Right cardiac atrium (tissue), 5 donors: ENCODE measurements at regions not wholly inside any gene's neighbourhood (a gene's known extent, or its start where the extent isn't known, plus 50 kb on each side); places are given as distances from the start of the nearest gene placed in this dataset.

Experiments used
- ATAC-seq, 2 donors: fragments of 200-7000 bp; cut with Tn5 transposase; one replicate each; pipeline versions ENCODE4 v1.8.0 to v1.9.1; 2020; ENCODE audit warnings: moderate library complexity in 2 of 2, mild to moderate bottlenecking in 1 of 2
- DNase-seq, 3 donors: peaks; one replicate each; pipeline ENCODE4 v3.0.0-alpha.2; 2020
- H3K27ac ChIP-seq: one replicate; pipeline ENCODE4 v1.5.1; 2013; ENCODE audit warnings: mild to moderate bottlenecking, low read length, control low read depth, moderate library complexity
- H3K27me3 ChIP-seq: one replicate; pipeline ENCODE4 v1.6.1; 2013; ENCODE audit not compliant: control insufficient read depth, insufficient read depth
- H3K4me1 ChIP-seq: one replicate; pipeline ENCODE4 v1.6.1; 2013; ENCODE audit warnings: low read length; ENCODE audit not compliant: control insufficient read depth, insufficient read depth
- H3K4me3 ChIP-seq: one replicate; pipeline ENCODE4 v1.5.1; 2013; ENCODE audit warnings: low read length, control low read depth
- H3K9me3 ChIP-seq: one replicate; pipeline ENCODE4 v1.6.1; 2013; ENCODE audit warnings: low read length; ENCODE audit not compliant: control insufficient read depth
- WGBS: extraction: QIAGEN DNeasy Blood & Tissue Kit; methylation state at CpG from one replicate; pipeline ENCODE4 v1.1.7; 2013; 5-methylcytosine and 5-hydroxymethylcytosine counted together
- intact Hi-C, 4 donors: fragments of 100-400 bp; cut with DNase I; formaldehyde crosslinking; loops; one replicate each; pipeline versions ENCODE4 v1.11.0 to v1.14.0; 2022 to 2023
- donor health status: healthy with polysubstance abuse.
- donor health status: DM: no; HTN: yes; CAD: no.
- donor health status: DM: no; HTN: no; CAD: no.
- donor health status: DM: no; HTN: yes; CAD: no; lungs with severe emphysema.
- donor health status: DM: yes; HTN: yes; CAD: no.

DNA sequence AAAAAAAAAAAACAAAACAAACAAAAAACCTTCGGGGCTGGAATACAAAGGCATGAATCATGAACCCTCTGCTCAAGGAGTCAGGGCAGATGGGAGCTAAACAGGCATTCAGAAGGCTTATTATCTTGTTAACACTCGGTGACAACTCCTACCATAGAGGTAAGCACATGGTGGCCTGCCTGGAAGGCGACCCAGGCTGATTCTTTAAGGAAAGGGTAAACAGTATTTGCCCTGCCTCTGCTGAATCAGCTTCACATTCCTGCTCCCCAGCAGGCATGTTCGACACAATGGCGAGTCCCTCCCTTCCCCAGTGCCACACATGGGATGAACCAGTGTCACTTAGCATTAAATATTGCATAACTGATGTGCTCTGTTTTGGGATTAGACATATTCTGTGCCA is 191.9 kb downstream of the ARL4C start:
- 42% methylated on average over 5 of the region's 5 CpGs for WGBS
- H3K4me3 ChIP-seq = no peak overlapping the region
- peaks cover 2% of the 10 kb centered on the region for H3K4me1 ChIP-seq
- H3K27ac ChIP-seq = no peak overlapping the region
- intact Hi-C loops = no loop called here
- no peaks in the 10 kb centered on the region for H3K9me3 ChIP-seq
- no peaks in the 10 kb centered on the region for H3K27me3 ChIP-seq
- ATAC-seq = peak in 1 of 2 donors; percentile 58
- DNase-seq = no peak

DNA sequence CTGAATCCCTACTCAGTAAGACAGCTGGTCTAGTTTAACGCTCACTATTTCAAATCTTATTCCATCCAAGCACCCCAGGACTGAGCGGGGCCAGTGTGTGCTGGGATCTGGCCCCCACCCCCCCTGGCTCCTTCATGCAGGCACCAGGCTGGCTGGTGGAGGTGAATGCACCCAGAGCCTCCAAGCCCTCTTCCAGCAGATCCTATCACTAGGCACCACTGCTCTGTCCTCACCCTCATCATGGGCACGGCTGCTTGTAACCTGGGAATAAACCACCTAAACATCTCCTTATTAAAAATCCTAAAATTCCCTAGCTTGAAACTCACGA is 194.3 kb downstream of the ARL4C start:
- H3K27me3 ChIP-seq = no peaks in the 10 kb centered on the region
- DNase-seq = no peak
- no peak overlapping the region for H3K4me3 ChIP-seq
- H3K9me3 ChIP-seq = no peaks in the 10 kb centered on the region
- H3K27ac ChIP-seq = no peak overlapping the region
- intact Hi-C loops = no loop called here
- ATAC-seq = no peak
- 90% methylated on average over 4 of the region's 4 CpGs for WGBS
- peaks cover 2% of the 10 kb centered on the region for H3K4me1 ChIP-seq

DNA sequence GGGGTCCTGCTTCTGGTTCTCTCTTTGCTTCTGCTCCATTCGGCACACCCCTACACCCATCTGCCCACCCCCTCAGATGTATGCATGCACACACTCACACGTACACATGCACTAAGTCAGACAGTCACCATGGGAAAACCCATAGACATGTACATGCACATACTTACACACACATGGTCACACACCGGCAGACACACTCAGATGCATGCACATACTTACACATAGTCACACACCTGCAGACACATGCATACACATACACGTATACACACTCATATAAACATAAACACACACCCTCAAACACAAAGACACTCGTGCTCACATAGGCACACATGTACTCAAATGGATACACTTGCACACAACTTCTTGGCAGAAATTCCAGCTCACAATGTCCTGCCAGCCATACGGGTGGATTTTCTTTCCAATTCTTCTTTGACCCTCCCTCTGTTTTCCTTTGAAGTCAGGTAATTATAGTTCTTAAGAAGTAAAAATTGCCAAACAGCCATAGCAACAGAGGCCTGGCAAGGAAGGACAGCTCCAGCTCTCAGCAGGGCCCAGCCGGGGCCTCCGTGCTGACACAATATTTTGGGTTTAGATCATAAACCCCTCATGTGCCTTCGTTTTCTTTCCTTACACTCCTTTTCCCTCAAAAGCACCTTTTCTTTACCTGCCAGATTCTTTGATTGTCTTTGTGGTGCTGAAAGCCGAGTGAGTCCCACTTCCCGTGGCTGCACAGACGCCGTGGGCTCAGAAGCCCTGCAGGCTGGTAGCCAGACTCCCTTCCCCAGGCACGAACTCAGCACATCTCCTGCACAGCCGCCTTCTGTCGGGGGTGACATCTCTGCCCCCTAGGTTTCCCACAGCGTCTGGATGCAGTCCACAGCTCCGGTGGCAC is 195.7 kb downstream of the ARL4C start:
- Histone ChIP-seq H3K9me3 (no peaks in the 10 kb centered on the region), H3K4me1 (peaks cover 2% of the 10 kb centered on the region), H3K27ac (no peak overlapping the region), H3K27me3 (no peaks in the 10 kb centered on the region), H3K4me3 (no peak overlapping the region)
- intact Hi-C loops = no loop called here
- 73% methylated on average over 18 of the region's 18 CpGs for WGBS
- DNase-seq = no peak
- no peak for ATAC-seq

DNA sequence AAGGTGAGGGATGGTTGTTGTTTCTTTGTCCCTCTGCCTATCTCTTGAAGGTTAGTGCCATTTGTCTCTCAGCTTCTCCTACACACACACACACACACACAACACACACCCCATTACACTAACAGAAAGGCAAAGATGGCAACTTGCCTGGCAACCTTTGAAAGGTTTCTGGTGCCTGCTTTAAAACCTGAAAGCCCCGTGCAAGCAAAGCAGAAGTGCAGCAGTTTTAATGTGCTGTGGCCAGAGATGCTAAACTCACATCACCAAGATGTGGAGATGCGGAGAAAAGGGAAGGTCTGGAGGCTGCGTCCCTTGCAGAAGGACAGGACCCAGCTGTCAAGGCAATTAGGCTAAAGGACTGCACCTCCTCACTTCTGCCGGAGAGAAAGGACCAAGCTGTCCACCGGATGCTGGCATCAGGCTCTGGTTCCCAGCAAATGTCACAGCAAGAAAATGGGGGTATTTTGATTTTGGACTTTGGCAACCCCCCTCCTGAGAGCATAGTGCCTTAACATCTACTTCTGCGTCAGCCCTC is 196.4 kb downstream of the ARL4C start:
- Histone ChIP-seq H3K27me3 (no peaks in the 10 kb centered on the region), H3K4me1 (peaks cover 2% of the 10 kb centered on the region), H3K4me3 (no peak overlapping the region), H3K27ac (no peak overlapping the region), H3K9me3 (no peaks in the 10 kb centered on the region)
- ATAC-seq (no peak), DNase-seq (no peak)
- intact Hi-C loops = no loop called here
- WGBS = 64% methylated on average over 6 of the region's 6 CpGs

DNA sequence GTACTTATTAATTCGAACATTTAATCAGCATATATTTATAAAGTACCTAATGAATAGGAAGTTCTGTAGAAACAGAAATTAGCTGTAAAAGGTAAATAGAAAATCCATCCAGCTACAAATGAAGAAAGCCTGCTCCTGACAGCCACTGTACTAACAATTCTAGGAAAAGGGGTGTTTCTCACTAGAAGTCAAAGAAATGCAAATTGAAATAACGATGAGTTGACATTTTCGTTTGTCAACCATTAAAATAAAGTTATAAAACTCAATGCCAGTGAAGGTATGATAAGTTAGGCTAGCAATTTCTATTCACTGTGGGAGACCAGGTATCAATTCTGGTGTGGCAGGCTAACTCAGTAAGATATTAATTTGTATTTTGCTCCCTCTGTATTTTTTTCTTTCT is 198.0 kb downstream of the ARL4C start:
- DNase-seq (no peak), ATAC-seq (no peak)
- H3K4me1 ChIP-seq = no peaks in the 10 kb centered on the region
- intact Hi-C loops = no loop called here
- no peak overlapping the region for H3K4me3 ChIP-seq
- H3K27ac ChIP-seq = no peak overlapping the region
- no peaks in the 10 kb centered on the region for H3K9me3 ChIP-seq
- 79% methylated on average over 3 of the region's 3 CpGs for WGBS
- no peaks in the 10 kb centered on the region for H3K27me3 ChIP-seq

DNA sequence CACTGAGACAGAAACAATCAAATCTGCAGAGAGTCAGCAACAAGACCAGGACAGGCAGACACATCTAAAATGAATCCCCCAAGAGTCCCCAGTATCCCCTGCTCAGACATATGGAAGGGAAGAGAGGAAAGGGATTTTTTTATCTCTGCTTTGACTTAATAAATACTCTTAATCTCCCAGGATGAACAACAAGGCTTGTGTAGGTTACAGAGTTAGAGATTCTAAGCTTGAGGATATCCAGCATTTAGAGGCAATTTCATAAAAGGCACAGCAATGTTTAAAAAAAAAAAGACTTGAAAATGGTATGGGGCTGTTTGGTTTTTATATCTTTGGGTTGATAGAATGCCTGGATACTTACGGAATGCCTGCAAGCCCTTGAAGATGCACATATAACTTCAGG is 199.9 kb downstream of the ARL4C start:
- peaks cover 4% of the 10 kb centered on the region for H3K4me1 ChIP-seq
- WGBS = 85% methylated on average over 1 of the region's 1 CpG
- no peaks in the 10 kb centered on the region for H3K27me3 ChIP-seq
- H3K9me3 ChIP-seq = no peaks in the 10 kb centered on the region
- ATAC-seq (no peak), DNase-seq (no peak)
- intact Hi-C loops = no loop called here
- no peak overlapping the region for H3K27ac ChIP-seq
- no peak overlapping the region for H3K4me3 ChIP-seq

DNA sequence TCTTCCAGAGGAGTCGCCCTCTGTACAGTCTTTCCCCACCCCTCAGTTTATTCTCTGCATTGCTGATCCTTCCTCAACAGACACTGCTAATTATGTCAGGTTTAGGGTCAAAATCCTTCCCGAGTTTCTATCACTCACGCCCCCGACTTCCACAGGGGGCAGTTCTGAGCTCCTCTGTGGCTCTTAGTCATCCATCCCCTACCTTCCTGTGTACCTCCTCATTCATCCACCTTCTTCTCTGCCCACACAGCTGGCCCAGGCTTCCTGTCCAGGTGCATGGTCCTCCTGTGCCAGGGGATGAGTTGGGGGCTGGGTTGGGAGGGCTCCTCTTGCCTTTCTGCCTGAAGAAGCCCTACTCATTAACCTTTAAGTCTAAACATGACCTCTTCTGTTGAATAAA is 202.9 kb downstream of the ARL4C start:
- Histone ChIP-seq H3K4me1 (peaks cover 10% of the 10 kb centered on the region), H3K27me3 (no peaks in the 10 kb centered on the region), H3K4me3 (no peak overlapping the region), H3K27ac (no peak overlapping the region), H3K9me3 (no peaks in the 10 kb centered on the region)
- no peak for ATAC-seq
- intact Hi-C loops = no loop called here
- WGBS = 64% methylated on average over 4 of the region's 4 CpGs
- no peak for DNase-seq

DNA sequence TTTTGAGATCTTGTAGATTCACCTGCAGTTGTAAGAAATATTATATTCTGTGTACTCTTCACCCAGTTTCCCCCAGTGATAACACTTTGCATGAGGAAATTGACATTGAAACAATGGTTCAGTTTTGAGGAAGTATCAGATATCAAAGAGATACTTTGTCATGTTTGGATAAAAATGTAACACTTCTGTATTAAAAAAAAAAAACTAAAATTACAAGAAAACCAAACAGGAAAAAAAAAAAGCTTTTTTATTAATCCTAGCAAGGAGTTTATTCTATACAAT is 204.0 kb downstream of the ARL4C start:
- ATAC-seq = no peak
- H3K4me3 ChIP-seq = no peak overlapping the region
- peaks cover 10% of the 10 kb centered on the region for H3K4me1 ChIP-seq
- intact Hi-C loops = no loop called here
- no peak overlapping the region for H3K27ac ChIP-seq
- no peaks in the 10 kb centered on the region for H3K9me3 ChIP-seq
- no peak for DNase-seq
- H3K27me3 ChIP-seq = no peaks in the 10 kb centered on the region

DNA sequence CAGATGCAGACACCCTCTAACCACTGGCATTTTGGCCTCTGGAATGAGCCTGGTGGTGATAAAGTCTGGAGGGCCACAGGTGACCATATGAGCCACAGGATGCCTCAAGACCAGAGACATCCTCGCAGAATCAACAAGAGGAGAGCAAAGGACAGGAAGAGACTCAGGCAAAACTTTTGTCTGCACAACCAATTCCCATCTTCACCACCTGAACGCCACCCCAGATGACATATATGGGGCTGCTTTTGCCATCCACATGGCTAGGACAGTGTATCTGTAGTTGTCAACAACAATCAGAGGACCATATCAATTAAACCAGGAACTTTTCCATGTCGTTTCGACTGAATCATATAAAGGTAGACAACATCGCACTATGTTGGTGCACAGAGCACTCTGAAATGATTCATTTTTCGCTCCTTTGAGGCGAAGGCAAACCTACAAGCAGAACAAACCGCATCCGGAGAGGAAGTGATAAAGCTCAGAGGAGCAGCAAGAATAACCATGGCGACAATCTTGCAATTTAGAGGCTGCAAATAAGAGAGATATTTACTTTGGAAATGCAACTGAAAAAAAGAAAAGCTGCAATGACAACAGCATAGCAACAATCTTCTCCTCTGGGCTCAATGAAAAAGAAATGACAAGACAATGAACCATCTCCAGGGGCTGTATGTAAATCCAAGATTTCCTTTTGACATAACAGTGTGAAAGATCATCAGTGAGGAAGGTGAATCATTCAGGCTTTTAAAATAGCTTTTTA is 204.5 kb downstream of the ARL4C start:
- H3K4me3 ChIP-seq = no peak overlapping the region
- DNase-seq = no peak
- no peaks in the 10 kb centered on the region for H3K27me3 ChIP-seq
- H3K27ac ChIP-seq = no peak overlapping the region
- peak; percentile 48 to 82 for ATAC-seq
- 45% methylated on average over 10 of the region's 10 CpGs for WGBS
- no peaks in the 10 kb centered on the region for H3K9me3 ChIP-seq
- intact Hi-C loops = no loop called here
- peaks cover 10% of the 10 kb centered on the region for H3K4me1 ChIP-seq

DNA sequence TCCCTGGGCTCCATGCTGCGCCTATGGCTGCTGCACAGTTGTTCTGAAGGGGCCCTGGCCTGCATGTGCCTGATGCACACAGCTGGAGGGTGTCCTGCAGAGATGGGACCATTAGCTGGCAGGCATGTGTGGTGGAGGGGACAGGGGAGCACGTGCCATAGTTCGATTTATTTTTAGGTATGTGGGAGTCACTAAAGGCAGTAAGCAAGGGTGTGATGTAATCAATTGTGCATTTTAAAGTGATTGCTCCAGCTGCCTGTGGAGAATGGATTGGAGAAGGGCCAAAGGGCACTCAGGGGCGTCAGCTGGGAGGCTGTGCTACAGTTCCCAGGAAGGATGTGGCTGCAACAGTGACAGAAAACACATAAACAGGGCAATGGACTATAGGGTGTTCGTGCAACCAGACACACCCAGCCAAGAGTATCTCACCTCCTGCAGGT is 205.1 kb downstream of the ARL4C start:
- 32% methylated on average over 5 of the region's 5 CpGs for WGBS
- H3K27me3 ChIP-seq = no peaks in the 10 kb centered on the region
- no peak overlapping the region for H3K4me3 ChIP-seq
- intact Hi-C loops = no loop called here
- H3K9me3 ChIP-seq = no peaks in the 10 kb centered on the region
- H3K4me1 ChIP-seq = peaks cover 10% of the 10 kb centered on the region
- DNase-seq (peak; percentile 37 to 74 (median 59)), ATAC-seq (peak; percentile 63 to 73)
- no peak overlapping the region for H3K27ac ChIP-seq

DNA sequence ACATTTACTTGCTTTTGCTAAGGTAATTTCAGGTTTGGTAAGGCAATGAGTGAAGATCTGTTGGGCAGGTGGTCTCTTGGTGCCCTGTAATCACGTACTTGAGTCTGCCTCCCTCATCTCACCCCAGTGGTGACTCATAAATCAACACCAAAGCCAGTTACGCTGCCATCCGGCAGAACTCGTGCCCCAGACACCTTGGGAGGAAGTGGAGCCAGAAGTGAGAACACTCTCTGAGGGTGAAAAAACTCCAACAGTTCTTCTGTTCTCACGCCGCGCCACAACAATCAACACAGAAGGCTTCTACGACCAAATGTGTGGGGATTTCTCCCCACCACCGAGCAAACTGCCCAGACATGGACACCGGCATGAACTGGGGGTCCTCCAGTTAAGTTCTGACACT is 206.2 kb downstream of the ARL4C start:
- peak; percentile 38 to 65 (median 59) for DNase-seq
- H3K27me3 ChIP-seq = no peaks in the 10 kb centered on the region
- intact Hi-C loops = no loop called here
- peak; percentile 47 to 70 for ATAC-seq
- H3K4me1 ChIP-seq = peaks cover 10% of the 10 kb centered on the region
- peak overlapping the region; percentile 19 for H3K27ac ChIP-seq
- H3K4me3 ChIP-seq = no peak overlapping the region
- WGBS = 55% methylated on average over 10 of the region's 10 CpGs
- H3K9me3 ChIP-seq = no peaks in the 10 kb centered on the region
